ENCODE measurements at regions not wholly inside any gene's neighbourhood (a gene's known extent, or its start where the extent isn't known, plus 50 kb on each side); places are given as distances from the start of the nearest gene placed in this dataset.

DNA sequence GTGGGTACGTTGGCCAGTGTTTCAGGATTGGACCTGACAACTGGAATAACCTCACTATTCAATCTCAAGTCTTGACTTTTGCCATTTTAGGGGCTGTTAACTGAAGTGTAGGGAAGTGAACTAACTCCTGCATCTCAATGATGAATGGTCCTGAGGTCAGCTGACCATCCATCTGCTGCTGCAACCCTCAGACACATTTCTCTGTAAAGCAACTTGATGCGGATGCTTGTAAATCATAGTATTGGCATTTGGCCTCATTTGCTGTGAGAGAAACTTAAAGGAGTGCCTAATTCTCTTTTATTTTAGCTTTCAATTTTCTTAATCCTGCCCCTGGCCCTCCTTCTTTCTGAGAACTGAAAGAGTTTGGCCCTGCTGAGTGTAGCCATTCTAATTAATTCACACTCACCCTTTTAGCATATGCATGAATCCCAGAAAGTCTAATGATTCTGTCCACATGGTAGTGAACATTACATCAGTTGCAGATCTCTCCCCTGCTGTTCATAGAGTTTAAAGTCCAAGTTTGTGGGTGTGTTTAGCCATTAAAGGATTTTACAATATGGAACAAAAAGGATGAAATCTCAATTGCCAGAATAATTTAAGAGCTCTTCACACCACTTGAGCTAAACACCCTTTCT, 1531.4 kb upstream of the SLC10A2 start:
- TF ChIP-seq, protein P1, sequence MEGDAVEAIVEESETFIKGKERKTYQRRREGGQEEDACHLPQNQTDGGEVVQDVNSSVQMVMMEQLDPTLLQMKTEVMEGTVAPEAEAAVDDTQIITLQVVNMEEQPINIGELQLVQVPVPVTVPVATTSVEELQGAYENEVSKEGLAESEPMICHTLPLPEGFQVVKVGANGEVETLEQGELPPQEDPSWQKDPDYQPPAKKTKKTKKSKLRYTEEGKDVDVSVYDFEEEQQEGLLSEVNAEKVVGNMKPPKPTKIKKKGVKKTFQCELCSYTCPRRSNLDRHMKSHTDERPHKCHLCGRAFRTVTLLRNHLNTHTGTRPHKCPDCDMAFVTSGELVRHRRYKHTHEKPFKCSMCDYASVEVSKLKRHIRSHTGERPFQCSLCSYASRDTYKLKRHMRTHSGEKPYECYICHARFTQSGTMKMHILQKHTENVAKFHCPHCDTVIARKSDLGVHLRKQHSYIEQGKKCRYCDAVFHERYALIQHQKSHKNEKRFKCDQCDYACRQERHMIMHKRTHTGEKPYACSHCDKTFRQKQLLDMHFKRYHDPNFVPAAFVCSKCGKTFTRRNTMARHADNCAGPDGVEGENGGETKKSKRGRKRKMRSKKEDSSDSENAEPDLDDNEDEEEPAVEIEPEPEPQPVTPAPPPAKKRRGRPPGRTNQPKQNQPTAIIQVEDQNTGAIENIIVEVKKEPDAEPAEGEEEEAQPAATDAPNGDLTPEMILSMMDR (conservative IDR thresholded peaks at IDR 0.05; ENCODE audit: low read depth, low read length) = no peak
- TF ChIP-seq FOS (IDR thresholded peaks at IDR 0.05; ENCODE audit: low read depth, low read length) = no peak

Data from IMR-90 (cell line).